HG03378 (cell line): ENCODE measurements at regions not wholly inside any gene's neighbourhood (a gene's known extent, or its start where the extent isn't known, plus 50 kb on each side); places are given as distances from the start of the nearest gene placed in this dataset.

Source experiments
- ATAC-seq: cut with Tn5 transposase; IDR thresholded peaks from one replicate; pipeline ENCODE4 v1.9.1; 2021; ENCODE audit warnings: mild to moderate bottlenecking, moderate library complexity; ENCODE audit not compliant: unreplicated experiment

DNA sequence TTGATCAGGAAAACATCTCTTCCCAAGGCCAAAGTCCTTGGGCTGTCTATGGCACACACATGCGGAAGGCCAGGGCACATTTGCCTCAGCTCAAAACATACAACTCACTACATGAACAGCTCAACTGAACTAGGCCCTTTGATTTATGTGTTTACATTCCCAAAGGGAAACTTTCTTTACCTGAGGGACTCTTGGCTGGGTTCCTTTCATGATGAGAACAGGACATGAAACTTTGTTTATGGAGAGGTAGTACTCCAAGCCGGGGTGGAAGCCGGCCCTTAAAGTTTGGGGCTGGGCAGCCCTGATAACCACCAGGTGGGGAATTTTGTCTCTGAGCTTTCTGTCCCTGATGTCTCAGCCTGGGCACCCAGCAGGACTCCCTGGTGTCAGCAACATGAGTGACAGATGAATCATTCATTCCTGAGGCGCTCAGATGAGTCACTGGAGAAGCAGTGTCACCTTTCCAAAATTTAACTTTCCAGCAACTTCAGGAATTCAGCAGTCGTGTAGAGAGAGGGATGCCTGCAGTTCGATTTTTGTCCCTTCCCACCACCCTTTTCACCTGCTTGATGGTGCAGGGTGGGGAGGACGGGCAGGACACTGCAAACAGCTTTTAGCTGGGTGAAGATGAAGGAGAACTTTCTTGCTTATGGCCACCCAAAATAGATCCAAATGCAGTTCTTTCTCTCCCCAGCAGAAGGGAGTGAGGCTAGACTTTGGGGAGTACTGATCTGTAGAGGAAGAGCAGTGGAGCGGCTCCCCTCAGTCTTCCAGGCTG, 331.6 kb downstream of the DYSF start:
- ATAC-seq = no peak

DNA sequence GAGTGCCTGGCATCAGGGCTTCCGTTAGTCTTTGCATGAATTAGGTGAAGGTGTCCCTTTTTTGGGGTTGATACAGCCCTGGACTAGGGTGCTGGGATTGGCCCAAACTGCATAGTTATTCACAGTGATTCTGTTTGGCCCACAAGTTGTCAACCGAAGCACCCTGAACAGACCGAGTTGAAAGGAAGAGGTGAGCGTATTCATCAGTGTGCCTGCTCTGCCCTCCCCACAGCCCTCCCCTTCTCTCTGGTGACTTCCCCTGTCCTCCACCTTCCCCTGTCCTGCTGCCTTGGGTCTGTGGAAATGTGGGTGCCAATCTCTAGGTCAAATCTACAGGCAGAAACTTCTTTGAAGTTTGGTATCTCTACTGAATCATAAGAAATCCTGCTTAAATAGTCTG, 330.5 kb downstream of the DYSF start:
- ATAC-seq = no peak

DNA sequence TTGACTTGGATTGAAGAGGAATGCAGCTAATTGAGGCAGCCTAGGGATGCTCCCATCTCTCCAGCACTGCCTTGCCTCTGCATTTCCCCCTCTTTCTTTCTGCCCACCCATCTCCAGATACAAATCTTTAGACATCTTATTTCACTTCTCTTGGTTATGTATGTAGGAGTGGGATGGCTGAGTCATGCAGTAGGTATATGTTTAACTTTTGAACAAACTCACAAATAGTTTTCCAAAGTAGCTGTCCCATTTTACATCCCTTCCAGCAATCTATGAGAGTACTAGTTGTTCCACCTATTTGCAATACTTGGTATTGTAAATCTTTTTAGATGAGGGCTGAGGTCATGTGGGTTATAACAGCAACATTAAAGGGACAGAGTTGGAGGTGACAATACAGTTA, 329.9 kb downstream of the DYSF start:
- ATAC-seq = no peak

DNA sequence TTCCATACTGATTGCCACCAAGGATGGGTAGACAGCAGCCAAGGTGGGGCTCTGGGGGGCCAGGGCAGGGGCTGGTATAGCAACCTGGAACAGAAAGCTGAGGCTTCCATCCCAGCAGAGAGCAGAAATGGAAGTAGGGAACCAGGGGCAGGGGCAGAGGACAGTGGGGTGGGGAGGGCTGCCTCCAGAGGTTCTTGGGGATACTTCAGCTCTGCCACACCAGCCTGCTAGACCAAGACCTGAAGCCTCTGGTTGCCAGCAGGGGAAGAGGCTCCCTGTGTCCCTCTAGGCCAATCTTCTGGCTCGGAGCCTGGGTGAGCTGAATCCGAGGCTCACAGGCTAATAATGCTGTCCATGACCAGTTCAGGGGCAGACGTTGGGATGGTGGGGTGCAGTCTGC, 329.0 kb downstream of the DYSF start:
- no peak for ATAC-seq

DNA sequence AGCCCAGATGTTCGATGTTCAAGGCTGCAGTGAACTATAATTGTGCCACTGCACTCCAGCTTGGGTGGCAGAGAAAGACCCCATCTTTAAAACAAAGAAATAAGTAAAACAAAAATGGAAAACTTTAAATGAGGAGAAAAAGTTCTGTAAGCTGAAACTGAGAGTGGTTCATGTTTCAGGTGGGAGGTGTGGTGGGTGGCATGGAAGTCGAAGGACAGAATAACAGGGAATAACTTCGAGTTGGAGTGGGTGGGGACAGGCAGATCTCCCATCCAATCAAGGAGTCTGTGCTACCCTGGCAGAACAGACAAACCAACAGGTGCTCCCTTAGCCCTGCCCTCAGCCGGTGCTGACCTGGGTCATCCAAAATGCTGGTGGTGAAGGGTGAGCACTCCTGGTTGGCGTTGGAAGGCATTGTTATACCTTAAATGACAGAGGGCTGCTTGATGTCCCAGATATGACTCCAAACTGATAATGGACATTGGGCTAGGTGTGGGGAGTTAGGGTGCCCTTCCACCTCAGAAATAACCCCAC, 328.4 kb downstream of the DYSF start:
- no peak for ATAC-seq

DNA sequence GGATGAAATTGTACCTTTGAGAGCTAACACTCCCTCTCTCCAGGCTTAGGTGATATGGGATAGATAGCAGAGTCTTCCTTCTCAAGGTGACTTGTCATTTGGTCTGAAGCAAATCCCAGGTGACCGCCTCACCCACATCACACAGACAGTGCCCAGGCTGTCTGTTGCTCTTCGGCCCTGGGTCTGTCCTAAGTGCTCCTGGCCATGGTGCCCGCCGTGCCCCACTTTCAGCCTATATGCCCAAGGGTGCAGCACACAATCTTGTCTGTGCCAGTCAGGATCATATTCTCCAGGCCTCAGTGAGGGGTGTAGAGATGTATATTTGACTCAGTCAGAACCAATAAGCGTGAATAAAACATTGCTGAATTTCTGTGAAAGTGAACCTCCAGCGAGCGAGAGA, 326.8 kb downstream of the DYSF start:
- ATAC-seq = no peak

DNA sequence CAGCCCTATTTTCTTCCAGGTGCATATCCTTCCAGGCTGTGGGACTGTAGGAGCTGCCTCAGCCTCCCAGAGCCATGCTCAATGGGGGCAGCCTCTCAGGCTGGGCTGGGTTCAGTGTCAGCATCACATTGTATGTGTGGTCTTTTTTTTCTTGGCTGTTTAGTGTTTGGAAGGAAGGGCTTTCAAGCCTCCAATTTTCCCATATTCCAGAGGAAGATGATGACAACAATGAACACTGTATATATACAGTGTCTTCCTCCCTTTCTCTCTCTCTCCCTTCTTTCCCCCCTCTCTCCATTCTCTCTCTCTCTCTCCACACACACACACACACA, 326.4 kb downstream of the DYSF start:
- ATAC-seq = no peak

DNA sequence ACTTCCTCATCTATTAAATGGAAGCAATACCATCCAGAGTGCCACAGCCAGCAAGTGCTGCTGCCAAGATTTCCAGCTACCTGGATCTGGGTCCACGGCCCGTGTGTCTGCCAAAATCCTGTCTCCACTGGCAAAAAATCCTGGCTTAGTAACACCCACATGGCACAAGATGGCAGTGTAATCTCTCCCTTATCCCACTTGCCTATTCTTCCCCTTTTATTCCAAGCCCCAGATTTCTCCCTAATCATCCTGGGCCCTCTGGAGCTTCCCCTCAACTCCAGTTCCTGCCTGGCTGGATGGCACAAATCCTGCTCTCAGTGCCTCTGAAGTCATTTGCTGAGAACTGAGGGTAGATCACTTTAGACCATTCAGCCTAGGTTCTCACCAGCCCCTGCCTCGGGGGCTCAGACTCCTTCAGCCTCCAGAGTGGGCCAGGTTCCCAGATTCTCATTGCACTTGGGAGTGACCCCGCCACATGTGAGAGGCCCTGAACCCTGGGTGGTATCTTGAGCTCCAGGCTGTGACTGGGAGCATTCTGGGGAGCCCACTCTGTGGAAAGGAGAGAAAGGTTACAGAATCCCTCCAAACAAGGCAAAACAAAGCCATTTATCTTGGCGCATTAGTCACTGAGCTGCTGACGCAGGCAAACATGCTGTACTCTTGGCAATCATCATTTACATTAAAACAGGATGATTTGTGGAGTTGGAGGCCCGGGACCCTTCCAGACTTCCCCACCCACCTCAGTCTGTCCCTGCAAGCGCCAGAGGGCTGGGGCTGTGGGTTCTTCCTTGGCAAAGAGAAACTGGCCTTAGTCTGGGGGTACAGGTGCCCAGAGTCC, 325.8 kb downstream of the DYSF start:
- no peak for ATAC-seq

DNA sequence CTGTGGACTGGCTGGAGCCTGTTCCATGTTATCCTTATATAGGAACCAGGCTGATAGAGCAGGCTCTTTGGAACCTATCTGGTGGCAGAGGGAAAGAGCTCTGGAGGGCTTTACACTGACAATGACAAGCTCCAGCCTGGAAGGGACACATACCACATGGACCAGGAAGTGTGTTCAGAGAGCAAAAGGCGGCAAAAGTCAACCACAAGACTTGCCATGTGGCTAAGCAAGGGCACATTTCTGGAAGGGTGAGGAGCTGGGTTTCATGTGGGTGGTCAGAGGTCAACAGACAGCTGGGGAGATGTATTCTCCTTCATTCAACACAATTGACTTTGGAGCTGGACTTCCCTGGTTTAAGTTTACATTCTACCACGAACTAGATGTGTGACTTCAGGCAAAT, 325.2 kb downstream of the DYSF start:
- no peak for ATAC-seq

DNA sequence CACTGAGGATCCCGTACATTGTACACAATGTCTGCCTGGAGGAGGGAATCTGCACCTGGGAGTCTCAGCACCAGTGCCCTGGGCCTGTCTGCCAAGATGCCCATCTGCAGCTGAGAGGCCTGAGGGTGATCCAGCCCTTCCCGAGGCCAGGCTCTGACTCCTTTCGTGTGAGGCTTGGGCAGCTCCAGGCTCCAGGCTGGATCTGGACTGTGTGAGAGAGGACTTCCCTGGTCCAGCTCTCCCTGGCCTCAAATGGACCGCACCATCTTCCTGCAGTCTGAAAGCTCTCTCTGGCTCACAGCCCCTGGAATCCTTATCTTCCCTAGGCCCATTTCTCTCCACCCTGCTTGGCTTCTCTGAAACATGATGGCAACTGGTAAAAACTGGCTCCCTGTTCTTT, 324.6 kb downstream of the DYSF start:
- no peak for ATAC-seq

DNA sequence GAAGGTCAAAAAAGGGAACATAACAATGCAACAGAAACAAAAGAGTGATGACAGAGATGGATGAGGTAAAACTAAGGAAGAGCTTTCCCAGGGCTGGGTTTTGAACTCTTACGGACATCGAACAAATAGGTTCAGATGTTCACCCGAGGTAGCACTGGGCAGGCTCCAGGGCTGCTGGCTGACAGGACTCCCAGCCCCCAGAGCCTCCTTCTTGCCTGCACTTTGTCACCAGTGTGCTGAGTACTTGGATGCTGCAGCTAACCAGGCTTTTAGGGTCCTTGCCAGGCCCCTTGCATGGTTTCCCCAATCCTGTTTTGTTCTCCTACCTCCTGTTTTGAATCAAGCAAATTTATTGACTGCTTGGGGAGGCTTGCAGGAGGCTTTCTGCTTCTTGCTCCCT, 322.9 kb downstream of the DYSF start:
- ATAC-seq = no peak

DNA sequence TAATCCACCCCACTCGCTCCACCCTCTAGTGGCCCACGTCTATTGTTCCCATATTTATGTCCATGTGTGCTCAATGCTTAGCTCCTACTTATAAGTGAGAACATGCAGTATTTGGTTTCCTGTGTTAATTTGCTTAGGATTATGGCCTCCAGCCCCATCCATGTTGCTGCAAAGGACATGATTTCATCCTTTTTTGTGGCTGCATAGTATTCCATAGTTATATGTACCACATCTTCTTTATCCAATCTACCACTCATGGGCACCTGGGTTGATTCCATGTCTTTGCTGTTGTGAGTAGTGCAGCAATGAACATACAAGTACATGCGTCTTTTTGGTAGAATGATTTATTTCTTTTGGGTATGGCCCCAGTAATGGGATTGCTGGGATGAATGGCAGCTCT, 319.9 kb downstream of the DYSF start:
- no peak for ATAC-seq

DNA sequence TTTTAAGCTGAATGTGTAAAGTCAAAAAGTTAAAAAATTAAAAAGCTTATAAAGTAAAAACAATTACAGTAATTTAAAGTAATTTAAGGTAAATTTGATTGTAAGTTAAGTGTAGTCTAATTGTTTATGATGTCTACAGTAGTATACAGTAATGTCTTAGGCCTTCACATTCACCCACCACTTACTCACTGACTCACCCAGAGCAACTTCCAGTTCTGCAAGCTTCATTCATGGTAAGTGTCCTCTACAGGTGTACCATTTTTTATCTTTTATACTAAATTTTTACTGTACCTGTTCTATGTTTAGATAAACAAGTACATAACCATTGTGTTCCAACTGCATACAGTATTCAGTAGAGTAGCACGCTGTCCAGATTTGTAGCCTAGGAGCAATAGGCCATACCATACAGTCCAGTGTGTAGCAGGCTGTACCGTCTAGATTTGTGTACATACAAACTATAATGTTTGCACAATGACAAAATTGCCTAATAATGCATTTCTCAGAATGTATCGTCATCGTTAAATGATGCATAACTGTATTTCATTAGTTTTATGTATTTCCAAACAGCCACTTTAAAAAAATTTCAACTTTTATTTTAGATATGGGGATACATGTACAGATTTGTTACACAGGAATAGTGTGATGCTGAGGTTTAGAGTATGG, 319.3 kb downstream of the DYSF start:
- ATAC-seq = no peak

DNA sequence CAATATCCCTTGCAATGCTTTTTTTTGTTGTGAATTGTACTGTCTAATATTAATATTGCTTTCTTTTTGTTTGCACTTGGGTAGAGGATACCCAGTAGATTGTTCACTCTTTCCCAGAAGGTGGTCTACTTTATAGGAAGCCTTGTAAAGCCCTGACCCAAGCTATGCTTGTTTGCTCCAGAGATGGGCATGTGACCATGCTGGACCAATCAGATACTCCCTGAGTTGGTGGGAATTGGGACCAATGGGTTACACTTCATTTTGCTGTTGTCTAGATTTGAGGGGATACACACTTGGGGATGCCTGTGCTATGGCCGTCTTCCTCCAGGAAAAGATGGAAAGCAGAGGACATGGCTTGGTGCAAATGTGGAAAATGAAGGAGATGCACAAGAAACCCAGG, 314.3 kb downstream of the DYSF start:
- no peak for ATAC-seq

DNA sequence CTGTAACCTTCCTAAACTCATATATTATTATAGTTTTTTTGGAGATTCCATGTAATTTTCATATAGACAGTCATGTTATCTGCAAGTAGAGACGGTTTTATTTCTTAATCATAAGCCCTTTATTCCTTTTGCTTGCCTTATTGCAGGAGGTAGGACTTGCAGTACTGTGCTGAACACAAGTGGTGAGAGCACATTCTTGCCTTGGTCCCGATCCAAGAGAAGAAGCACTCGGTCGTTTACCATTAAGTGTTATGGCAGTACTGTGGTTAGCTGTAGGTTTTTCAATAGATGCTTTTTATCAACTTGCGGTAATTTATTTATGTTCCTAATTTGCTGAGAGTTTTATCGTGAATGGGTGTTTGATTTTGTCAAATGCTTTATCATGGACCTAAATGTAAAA, 305.7 kb downstream of the DYSF start:
- no peak for ATAC-seq

DNA sequence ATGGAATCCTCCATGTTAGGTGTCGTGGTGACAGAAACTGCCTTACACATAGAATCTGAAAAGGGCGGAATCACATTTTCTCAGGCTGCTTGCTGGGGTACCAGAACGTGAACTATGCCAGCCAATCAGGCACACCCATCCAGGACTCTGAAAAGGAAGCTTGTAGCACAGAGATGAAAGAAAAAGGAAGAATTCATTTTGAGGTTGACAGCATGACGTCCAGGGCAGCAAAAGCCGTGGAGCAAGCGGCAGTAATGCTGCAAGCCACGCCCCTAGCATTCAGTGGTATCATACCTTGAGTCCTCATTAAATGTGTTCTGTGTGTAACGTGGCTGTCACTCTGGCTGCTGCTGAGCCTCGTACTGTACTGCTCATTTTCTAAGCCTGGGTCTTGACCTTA, 304.0 kb downstream of the DYSF start:
- ATAC-seq = no peak

DNA sequence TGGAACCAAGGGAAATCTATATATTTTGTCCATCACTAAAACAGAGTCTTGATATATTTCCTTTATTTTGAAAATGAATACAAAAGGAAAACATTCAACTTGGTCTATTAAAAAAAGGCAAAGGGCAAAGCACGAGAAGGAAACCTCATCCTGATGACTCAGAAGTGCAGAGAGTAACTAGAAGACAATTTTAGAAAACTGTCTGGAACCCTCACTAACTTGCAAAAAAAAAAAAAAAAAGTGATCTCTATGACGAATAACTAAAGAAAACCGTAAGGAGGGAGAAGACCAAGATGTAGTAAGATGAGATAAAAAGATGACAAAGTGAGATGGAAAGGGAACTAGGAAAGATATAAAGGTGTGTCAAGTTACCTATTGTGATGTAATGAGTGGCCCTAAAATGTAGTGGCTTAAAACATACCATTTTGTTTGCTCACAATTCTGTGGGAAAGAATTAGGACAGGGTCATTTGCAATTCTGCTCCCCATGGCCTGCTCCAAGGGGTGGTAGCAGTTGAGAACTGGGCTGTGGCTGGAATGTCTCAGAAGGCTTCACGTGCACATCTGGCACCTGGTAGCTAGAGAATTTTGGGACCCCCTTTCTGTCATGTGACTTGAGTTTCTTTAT, 303.0 kb downstream of the DYSF start:
- ATAC-seq = no peak

DNA sequence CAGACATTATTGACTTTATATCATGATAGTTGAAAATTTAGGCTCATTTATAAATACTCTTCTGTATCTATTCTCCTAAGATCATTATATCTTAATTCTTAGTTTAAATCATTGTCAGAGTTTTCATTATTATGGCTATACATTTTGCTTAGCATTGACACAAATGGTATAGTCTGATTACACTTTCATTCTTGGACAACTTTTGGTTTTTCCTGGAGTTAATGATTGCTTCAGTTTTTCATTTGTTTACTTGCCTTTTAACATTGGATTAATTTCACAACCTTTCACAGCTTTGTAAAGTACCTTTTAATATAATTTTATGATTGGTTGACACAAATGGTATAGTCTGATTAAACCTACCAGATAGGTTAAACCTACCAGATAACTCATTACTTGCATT, 298.2 kb downstream of the DYSF start:
- ATAC-seq = no peak

DNA sequence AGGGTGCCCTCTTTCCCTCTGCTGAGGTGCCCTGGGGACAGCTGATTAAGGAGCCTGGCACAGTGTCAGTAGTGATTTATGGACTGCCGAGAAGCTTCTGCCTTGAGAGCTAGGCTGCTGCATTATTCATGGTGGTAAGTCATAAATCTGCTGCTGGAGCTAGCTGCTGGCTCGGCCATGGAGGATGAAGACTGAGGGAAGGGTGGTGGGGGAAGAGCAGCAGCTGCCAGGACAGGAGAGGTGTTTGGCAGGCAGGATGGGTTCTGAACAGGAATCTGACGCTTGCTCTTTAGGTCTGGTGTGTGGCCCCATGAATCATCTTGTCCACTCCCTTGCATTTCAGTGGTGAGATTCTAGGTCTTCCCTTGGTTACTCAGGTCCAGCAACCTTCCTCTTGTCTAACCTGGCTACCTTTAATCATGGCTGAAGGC, 296.3 kb downstream of the DYSF start:
- ATAC-seq = no peak

DNA sequence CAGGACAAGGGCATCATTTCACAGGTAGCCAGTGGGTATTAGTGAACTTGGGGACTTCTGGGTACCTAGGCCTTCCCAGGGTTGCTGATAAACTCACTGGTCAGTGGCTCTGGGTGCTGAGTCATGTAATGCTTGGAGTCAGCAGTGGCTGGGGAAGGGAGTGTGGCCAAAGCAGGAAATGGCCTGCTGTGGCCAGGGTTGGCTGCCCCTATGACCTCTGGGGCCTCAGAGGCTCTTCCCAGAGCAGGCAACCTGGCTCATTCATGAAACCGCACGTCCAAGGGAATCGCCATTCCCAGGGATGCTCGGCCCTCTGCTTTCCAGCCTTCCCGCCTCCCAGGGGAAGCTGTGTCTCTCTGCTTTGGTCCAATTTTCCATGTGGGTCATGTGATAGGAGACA, 294.9 kb downstream of the DYSF start:
- no peak for ATAC-seq

DNA sequence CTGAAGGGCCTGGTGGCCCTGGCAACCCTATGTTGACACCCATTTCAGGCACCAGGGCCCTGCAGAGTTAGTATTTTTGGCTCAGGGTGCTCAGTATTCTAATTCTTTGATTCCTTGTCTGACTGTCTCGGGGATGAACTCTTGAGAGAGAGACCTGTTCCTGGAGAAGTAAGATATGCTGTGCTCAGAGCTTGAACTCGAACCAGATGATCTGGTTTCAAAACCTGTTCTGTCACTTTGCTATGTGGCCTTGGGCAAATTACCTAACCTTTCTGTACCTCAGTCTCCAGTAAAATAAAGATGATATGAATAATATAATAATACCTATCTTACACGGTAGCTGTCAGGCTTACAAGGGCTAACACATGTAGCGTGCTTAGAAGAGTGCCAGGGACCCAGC, 294.2 kb downstream of the DYSF start:
- ATAC-seq = no peak
